Endothelial cell of umbilical vein (primary cell): ENCODE measurements at regions not wholly inside any gene's neighbourhood (a gene's known extent, or its start where the extent isn't known, plus 50 kb on each side); places are given as distances from the start of the nearest gene placed in this dataset.

Experiments used
- BruUV-seq: library from RNA; stranded (reverse); fragments of 400-500 nt; replicated peaks from 2 replicates; lab custom pipeline; 2021; lab: Mats Ljungman, UMichigan
- CTCF ChIA-PET: fragments of 300-600, 350-600 bp; sonication (Branson Sonifier 250); formaldehyde crosslinking; loops from one replicate; lab custom pipeline; 2021; ENCODE audit warnings: antibody characterized with exemption, inconsistent platforms; lab: Charles Lee
- POLR2A ChIA-PET: fragments of 300-600, 350-600 bp; sonication (Branson Sonifier 250); formaldehyde crosslinking; loops from one replicate; lab custom pipeline; 2021; ENCODE audit warnings: antibody characterized with exemption, inconsistent platforms; lab: Charles Lee
- DNase-seq: peaks from one replicate; pipeline ENCODE4 v3.0.0-alpha.2; 2011; ENCODE audit warnings: low read depth, low spot score
- FAIRE-seq: peaks from 2 replicates; lab custom pipeline; 2011; peaks lifted over from hg19 to GRCh38; lab: Jason Lieb, UNC
- H2AFZ ChIP-seq: 2 replicates; pipeline ENCODE4 v1.6.0; 2012; ENCODE audit warnings: low read depth, low read length, control low read depth, inconsistent platforms
- H3K27ac ChIP-seq: 2 replicates; pipeline ENCODE4 v1.5.1; 2011; ENCODE audit warnings: low read depth, mild to moderate bottlenecking, control low read depth, low read length, moderate library complexity; ENCODE audit not compliant: insufficient read depth
- H3K27me3 ChIP-seq, 2 experiments: 2 replicates each; pipeline versions ENCODE4 v1.6.0 to v1.6.1; 2011; ENCODE audit warnings: low read length in 2 of 2, mixed read lengths in 1 of 2; ENCODE audit not compliant: control insufficient read depth in 2 of 2, insufficient read depth in 2 of 2
- H3K36me3 ChIP-seq, 2 experiments: 2 replicates in 1 of 2; 3 replicates in 1 of 2; pipeline ENCODE4 v1.5.1; 2011; ENCODE audit warnings: low read length in 2 of 2, mild to moderate bottlenecking in 1 of 2, moderate library complexity in 1 of 2; ENCODE audit not compliant: control insufficient read depth in 2 of 2, insufficient read depth in 2 of 2; ENCODE audit errors: extremely low read depth in 1 of 2
- H3K4me1 ChIP-seq: 3 replicates; pipeline ENCODE4 v1.5.1; 2011; ENCODE audit warnings: mild to moderate bottlenecking, low read length; ENCODE audit not compliant: control insufficient read depth, insufficient read depth; ENCODE audit errors: extremely low read depth
- H3K4me2 ChIP-seq: 2 replicates; pipeline ENCODE4 v1.6.1; 2011; ENCODE audit warnings: low read length, control low read depth, mixed read lengths; ENCODE audit not compliant: insufficient read depth
- H3K4me3 ChIP-seq, 3 experiments: fragments of 200-600 bp in 1 of 3; sonication (generic), shearing (Covaris generic) in 1 of 3; replicated peaks in 1 of 3; 2 replicates each; pipeline ENCODE4 v1.5.1; 2011 to 2016; ENCODE audit warnings: control low read depth in 3 of 3, low read length in 3 of 3, mild to moderate bottlenecking in 2 of 3, inconsistent platforms in 1 of 3, low read depth in 1 of 3, moderate library complexity in 1 of 3; ENCODE audit not compliant: insufficient read depth in 1 of 3
- H3K79me2 ChIP-seq: 2 replicates; pipeline ENCODE4 v1.6.0; 2012; ENCODE audit warnings: low read length, inconsistent platforms; ENCODE audit not compliant: control insufficient read depth, insufficient read depth
- H3K9ac ChIP-seq: replicated peaks from 2 replicates; pipeline ENCODE3; 2011; ENCODE audit warnings: low read length, control low read depth; ENCODE audit not compliant: insufficient read depth; ENCODE audit errors: extremely low read depth
- H3K9me1 ChIP-seq: replicated peaks from 3 replicates; pipeline ENCODE4 v1.6.0; 2011; ENCODE audit warnings: mild to moderate bottlenecking, low read length; ENCODE audit not compliant: control insufficient read depth, insufficient read depth; ENCODE audit errors: extremely low read depth
- H3K9me3 ChIP-seq: replicated peaks from 2 replicates; pipeline ENCODE4 v1.5.1; 2012; ENCODE audit warnings: low read length, inconsistent platforms; ENCODE audit not compliant: control insufficient read depth, insufficient read depth
- H4K20me1 ChIP-seq: replicated peaks from 2 replicates; pipeline ENCODE3; 2011; ENCODE audit warnings: mild to moderate bottlenecking, low read length; ENCODE audit not compliant: control insufficient read depth, insufficient read depth; ENCODE audit errors: extremely low read depth
- CTCF ChIP-seq, 2 donors: IDR thresholded peaks; 1 replicate in 1 of 2; 2 replicates in 1 of 2; pipeline ENCODE4 v1.5.1; 2011; ENCODE audit warnings: low read length in 2 of 2, mild to moderate bottlenecking in 2 of 2, moderate library complexity in 2 of 2, control low read depth in 1 of 2, inconsistent platforms in 1 of 2, low read depth in 1 of 2; ENCODE audit not compliant: insufficient read depth in 1 of 2; ENCODE audit errors: extremely low read depth in 1 of 2
- EZH2 ChIP-seq: IDR thresholded peaks from 2 replicates; pipeline ENCODE4 v1.6.1; 2012; ENCODE audit warnings: borderline replicate concordance, low read depth, mild to moderate bottlenecking, moderate library complexity, low read length, inconsistent platforms; ENCODE audit not compliant: severe bottlenecking
- FOS ChIP-seq: IDR thresholded peaks from 2 replicates; pipeline ENCODE4 v1.6.1; 2011; ENCODE audit warnings: mild to moderate bottlenecking, low read length, moderate library complexity, borderline replicate concordance; ENCODE audit not compliant: insufficient read depth
- GATA2 ChIP-seq: IDR thresholded peaks from 2 replicates; pipeline ENCODE4 v1.7.0; 2011; ENCODE audit warnings: low read depth, mild to moderate bottlenecking, moderate library complexity, mixed read lengths, low read length; ENCODE audit not compliant: insufficient read length, insufficient read depth
- JUN ChIP-seq: IDR thresholded peaks from 2 replicates; pipeline ENCODE4 v1.6.1; 2011; ENCODE audit warnings: borderline replicate concordance, low read depth; ENCODE audit not compliant: insufficient read length, insufficient read depth
- MAX ChIP-seq: IDR thresholded peaks from 2 replicates; pipeline ENCODE4 v1.6.1; 2011; ENCODE audit not compliant: insufficient read depth, insufficient read length
- MYC ChIP-seq: IDR thresholded peaks from one replicate; pipeline ENCODE4 v1.6.1; 2011; ENCODE audit warnings: mild to moderate bottlenecking, low read depth, low read length
- POLR2A ChIP-seq: IDR thresholded peaks from 2 replicates; pipeline ENCODE4 v1.6.1; 2012; ENCODE audit warnings: low read depth, mild to moderate bottlenecking, control low read depth, low read length
- POLR2AphosphoS5 ChIP-seq: IDR thresholded peaks from 2 replicates; pipeline ENCODE4 v1.6.1; 2012; ENCODE audit warnings: low read depth, mild to moderate bottlenecking, control low read depth, low read length, moderate library complexity; ENCODE audit not compliant: insufficient read depth
- dilution Hi-C: fragments of 300-500 bp; cut with MboI; formaldehyde crosslinking; loops from one replicate; pipeline ENCODE4 v1.15.0; 2019; ENCODE audit warnings: low sequenced_read_pairs; ENCODE audit not compliant: extremely low pct_ligation_motif_present
- intact Hi-C: fragments of 100-400 bp; cut with micrococcal nuclease; formaldehyde crosslinking; loops from one replicate; pipeline ENCODE4 v1.10.0; 2022

- intact Hi-C loops = no loop called here
- H3K4me1 ChIP-seq = no peaks in the 10 kb centered on the region
- no peaks in the 10 kb centered on the region for H4K20me1 ChIP-seq
- dilution Hi-C loops = no loop called here
- H3K9ac ChIP-seq = no peak overlapping the region
- H3K27me3 ChIP-seq = no peaks in the 10 kb centered on the region
- no peak overlapping the region for H3K27ac ChIP-seq
- ChIA-PET POLR2A (no interaction called here), CTCF (no interaction called here)
- DNase-seq (no peak), FAIRE-seq (no peak)
- H3K9me1 ChIP-seq = no peaks in the 10 kb centered on the region
- H2AFZ ChIP-seq = no peak overlapping the region
- H3K4me2 ChIP-seq = no peak overlapping the region
- no peaks in the 10 kb centered on the region for H3K36me3 ChIP-seq
- no peaks in the 10 kb centered on the region for H3K9me3 ChIP-seq
- no TSS peak for BruUV-seq
- no peak for TF ChIP-seq POLR2AphosphoS5
- no peak for TF ChIP-seq EZH2
- TF ChIP-seq GATA2 = no peak
- TF ChIP-seq MYC = no peak
- no peak for TF ChIP-seq CTCF (IDR thresholded peaks at IDR 0.05; ENCODE audit: extremely low read depth in 1 of 2, insufficient read depth in 1 of 2, low read depth in 1 of 2, low read length in 2 of 2)
- TF ChIP-seq POLR2A = no peak
- no peak for TF ChIP-seq MAX
- TF ChIP-seq JUN = no peak
- TF ChIP-seq FOS = no peak
- no peaks in the 10 kb centered on the region for H3K79me2 ChIP-seq
- H3K4me3 ChIP-seq = no peak overlapping the region
Observed at GRCh38 chr3:110470310-110470709, 601.3 kb upstream of the NECTIN3 start.
